ENCODE measurements at regions not wholly inside any gene's neighbourhood (a gene's known extent, or its start where the extent isn't known, plus 50 kb on each side); places are given as distances from the start of the nearest gene placed in this dataset.

- TF ChIP-seq CTCF (IDR thresholded peaks at IDR 0.05; ENCODE audit: low read depth, low read length, poor library complexity, severe bottlenecking) (no peak), EZH2phosphoT487 (IDR thresholded peaks at IDR 0.05; ENCODE audit: borderline replicate concordance, low read length) (no peak)
These were observed 478.5 kb downstream of the ADGRL2 start for GRCh38 chr1:82279241-82279640.
